SK-N-MC (cell line): ENCODE measurements at regions not wholly inside any gene's neighbourhood (a gene's known extent, or its start where the extent isn't known, plus 50 kb on each side); places are given as distances from the start of the nearest gene placed in this dataset.
"Not testable (repeated sequence)": the region's sequence is repeated elsewhere in the genome, so short reads cannot be mapped to it uniquely, and the experiment has no call there.

ENCODE experiments used
- EZH2 ChIP-seq: fragments of 200-600 bp; sonication (generic); IDR thresholded peaks from one replicate; pipeline ENCODE4 v1.6.1; 2017; ENCODE audit warnings: antibody characterized with exemption
- POLR2AphosphoS5 ChIP-seq: IDR thresholded peaks from 2 replicates; pipeline ENCODE4 v1.6.1; 2012; ENCODE audit warnings: mild to moderate bottlenecking, low read depth, low read length, borderline replicate concordance

DNA sequence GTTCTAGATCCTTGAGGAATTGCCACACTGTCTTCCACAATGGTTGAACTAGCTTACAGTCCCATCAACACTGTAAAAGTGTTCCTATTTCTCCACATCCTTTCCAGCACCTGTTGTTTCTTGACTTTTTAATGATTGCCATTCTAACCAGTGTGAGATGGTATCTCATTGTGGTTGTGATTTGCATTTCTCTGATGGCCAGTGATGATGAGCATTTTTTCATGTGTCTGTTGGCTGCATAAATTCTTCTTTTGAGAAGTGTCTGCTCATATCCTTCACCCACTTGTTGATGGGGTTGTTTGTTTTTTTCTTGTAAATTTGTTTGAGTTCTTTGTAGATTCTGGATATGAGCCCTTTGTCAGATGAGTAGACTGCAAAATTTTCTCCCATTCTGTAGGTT lies 129.0 kb upstream of the HMGN3 start:
- not testable (repeated sequence) for TF ChIP-seq EZH2, POLR2AphosphoS5
